GM12865 (cell line): ENCODE measurements at regions not wholly inside any gene's neighbourhood (a gene's known extent, or its start where the extent isn't known, plus 50 kb on each side); places are given as distances from the start of the nearest gene placed in this dataset.

Source experiments
- DNase-seq: peaks from one replicate; pipeline ENCODE4 v3.0.0; 2010; ENCODE audit warnings: low read depth
- H3K4me3 ChIP-seq: 2 replicates; pipeline ENCODE4 v1.5.1; 2011; ENCODE audit warnings: mild to moderate bottlenecking, low read depth, low read length, control low read depth
- TF ChIP-seq, protein P1 (sequence below): IDR thresholded peaks from 2 replicates; pipeline ENCODE4 v1.5.1; 2011; ENCODE audit warnings: low read length, control low read depth, low read depth, inconsistent platforms; ENCODE audit not compliant: insufficient read depth; ENCODE audit errors: missing control alignments

DNA sequence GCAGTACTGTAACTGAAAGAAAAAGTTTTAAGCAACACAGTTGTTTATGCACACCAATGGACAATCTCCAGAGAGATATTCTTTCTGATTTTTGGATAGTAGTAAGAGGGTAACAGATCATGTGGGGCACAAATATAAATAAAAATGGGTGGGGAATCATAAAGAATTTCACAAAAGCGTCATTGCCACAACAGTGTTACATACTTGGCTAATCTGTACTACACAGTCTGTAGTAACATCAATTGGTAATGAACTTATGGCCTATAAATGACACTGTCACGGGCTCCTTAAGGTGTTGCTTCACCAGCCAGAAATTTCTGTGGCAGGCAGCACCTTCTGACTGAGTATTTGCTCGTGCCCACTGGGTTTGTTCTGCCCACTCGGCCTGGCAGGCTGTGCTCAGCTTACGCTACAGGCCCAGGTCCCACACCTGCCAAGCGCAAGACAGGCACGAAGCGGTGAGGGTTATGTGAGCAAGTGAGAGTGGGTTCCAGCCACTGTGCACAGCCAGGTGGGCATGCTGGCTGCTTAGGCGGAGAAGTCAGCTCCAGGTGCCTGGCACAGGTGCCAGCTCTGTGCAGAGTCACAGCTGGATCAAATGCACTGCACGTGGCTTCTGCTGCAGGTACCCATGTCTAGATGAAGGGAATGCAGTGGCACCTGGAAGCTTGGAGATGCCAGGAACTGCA, 532.5 kb upstream of the SLC39A10 start:
- no peak for DNase-seq
- H3K4me3 ChIP-seq: no peak overlapping the region
- TF ChIP-seq, protein P1, sequence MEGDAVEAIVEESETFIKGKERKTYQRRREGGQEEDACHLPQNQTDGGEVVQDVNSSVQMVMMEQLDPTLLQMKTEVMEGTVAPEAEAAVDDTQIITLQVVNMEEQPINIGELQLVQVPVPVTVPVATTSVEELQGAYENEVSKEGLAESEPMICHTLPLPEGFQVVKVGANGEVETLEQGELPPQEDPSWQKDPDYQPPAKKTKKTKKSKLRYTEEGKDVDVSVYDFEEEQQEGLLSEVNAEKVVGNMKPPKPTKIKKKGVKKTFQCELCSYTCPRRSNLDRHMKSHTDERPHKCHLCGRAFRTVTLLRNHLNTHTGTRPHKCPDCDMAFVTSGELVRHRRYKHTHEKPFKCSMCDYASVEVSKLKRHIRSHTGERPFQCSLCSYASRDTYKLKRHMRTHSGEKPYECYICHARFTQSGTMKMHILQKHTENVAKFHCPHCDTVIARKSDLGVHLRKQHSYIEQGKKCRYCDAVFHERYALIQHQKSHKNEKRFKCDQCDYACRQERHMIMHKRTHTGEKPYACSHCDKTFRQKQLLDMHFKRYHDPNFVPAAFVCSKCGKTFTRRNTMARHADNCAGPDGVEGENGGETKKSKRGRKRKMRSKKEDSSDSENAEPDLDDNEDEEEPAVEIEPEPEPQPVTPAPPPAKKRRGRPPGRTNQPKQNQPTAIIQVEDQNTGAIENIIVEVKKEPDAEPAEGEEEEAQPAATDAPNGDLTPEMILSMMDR: no peak

DNA sequence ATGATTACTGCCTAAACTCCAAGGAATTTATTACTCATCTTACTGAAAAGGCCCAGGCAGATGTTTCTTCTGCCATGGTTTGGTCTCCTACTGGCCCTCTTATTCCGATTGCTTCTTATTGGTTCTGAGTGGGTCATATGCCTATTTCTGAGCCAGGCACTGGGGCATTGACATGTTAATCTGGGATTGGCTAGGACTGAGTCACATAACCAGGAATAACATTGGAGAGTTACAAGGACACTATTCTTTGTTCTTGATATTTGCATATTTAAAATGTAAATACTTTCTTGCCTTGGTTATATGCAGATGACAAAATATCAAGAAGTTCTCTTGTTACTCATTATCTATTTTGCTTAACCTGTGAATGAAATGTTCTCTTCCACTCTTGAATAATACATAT, 534.4 kb upstream of the SLC39A10 start:
- DNase-seq: no peak
- no peak overlapping the region for H3K4me3 ChIP-seq
- TF ChIP-seq, protein P1: no peak

DNA sequence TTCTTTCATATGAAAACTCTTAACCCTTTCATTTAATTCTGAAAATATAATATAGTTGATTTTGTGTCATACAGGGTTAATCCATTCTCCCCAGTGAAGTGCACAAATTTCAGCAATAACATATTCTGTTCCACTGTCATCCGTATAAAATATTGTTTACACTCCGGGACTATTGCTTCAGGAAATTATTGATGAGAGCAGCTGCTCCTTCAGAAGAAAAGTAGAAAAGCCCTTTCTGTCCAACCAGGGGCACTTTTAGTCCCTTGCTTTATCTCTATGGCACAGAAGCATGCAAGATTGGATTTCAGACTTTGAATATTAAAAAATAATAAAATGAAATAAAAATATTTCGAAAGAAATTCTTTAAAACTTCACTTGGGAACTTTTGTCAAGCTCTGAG, 535.7 kb upstream of the SLC39A10 start:
- TF ChIP-seq, protein P1: no peak
- DNase-seq: no peak
- no peak overlapping the region for H3K4me3 ChIP-seq

DNA sequence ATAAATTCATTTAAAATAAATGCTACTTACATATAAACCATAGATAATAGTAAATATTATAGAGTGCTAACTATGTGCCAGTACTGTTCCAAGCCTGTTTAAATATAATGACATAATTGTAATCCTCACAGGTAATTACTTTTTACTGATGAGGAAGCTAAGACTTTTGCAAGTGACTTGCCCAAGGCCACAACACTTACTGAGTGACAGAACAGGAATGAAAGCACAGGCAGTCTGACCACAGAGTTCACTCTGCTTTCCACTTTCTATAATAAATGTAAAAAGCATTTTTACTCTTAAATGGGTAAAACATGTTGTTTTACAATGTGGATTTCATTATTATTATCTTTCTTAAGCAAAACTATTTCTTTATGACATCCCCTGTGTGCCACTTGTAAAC, 537.8 kb upstream of the SLC39A10 start:
- TF ChIP-seq, protein P1: no peak
- no peak overlapping the region for H3K4me3 ChIP-seq
- DNase-seq: no peak

DNA sequence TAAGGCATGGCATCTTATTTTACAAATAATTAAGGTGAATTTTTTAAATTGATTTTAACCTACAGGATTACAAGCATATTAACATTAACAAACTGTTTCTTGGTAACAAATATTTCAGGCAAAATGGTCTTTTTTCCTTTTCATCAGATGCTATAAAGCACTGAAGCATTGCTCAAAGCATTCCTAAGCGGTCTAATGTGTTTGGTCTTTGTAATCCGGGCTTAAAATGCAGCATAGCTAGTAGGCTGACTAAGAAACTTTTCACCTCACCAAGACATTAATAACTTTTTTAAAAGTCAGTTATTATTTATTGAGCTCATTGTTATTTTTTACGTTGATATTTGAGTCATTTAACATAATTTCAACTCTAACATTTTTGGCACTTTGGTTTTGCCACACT, 538.8 kb upstream of the SLC39A10 start:
- DNase-seq: no peak
- TF ChIP-seq, protein P1: no peak

DNA sequence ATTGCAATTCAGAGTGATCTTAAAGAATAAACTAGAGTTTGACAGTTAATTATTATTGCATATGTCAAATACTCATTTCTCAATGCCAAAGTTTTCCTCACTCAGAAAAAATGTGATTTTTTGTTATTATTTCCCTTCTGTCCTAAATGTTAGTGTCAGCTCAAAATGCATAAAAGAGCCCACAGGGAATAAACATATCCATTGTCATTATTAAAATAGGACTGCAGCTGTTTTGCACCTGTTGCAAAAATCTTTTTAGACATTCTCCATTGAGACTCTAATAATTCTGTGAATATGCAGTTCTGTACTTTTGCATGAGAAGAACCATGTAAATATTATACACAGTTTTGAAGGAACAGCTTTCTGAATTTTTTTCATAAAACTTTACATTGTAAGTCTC, 540.0 kb upstream of the SLC39A10 start:
- H3K4me3 ChIP-seq: no peak overlapping the region

More for the DNA sequence above, 538.8 kb upstream of the SLC39A10 start:
- no peak overlapping the region for H3K4me3 ChIP-seq

More for the DNA sequence above, 540.0 kb upstream of the SLC39A10 start:
- no peak for DNase-seq
- TF ChIP-seq, protein P1: no peak
